Activated T-helper 1 cell treated with Interleukin-2 at 50 U/mL for 16 hours (primary cell): ENCODE measurements at regions not wholly inside any gene's neighbourhood (a gene's known extent, or its start where the extent isn't known, plus 50 kb on each side); places are given as distances from the start of the nearest gene placed in this dataset.

Source experiments
- DNase-seq: peaks from one replicate; pipeline ENCODE4 v3.0.0-alpha.2; 2020; ENCODE audit warnings: low read depth

- no peak for DNase-seq
Measured at GRCh38 chr18:78528411-78529258, 451.0 kb upstream of the SALL3 start.

DNA sequence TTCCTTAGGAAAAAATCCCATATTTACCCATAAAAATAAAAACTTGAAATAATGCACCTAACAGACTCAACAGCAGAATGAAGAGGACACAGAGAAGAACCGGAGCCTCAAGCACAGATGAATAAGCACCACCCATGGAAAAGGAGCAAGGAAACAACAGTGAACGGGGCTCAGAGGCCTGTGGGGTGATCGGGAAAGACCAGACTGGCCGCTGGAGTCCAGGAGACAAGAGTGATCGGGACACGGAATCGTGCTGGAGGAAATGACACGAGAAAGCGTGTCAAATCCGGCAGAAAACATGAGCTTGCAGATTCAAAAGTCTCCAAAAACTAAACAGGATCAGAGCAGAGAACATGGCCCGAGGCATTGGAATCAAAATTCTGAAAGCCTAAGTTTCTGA is 448.0 kb upstream of the SALL3 start:
- no peak for DNase-seq

GRCh38 chr18:78538669-78539440 is 440.8 kb upstream of the SALL3 start:
- DNase-seq, result no peak

DNA sequence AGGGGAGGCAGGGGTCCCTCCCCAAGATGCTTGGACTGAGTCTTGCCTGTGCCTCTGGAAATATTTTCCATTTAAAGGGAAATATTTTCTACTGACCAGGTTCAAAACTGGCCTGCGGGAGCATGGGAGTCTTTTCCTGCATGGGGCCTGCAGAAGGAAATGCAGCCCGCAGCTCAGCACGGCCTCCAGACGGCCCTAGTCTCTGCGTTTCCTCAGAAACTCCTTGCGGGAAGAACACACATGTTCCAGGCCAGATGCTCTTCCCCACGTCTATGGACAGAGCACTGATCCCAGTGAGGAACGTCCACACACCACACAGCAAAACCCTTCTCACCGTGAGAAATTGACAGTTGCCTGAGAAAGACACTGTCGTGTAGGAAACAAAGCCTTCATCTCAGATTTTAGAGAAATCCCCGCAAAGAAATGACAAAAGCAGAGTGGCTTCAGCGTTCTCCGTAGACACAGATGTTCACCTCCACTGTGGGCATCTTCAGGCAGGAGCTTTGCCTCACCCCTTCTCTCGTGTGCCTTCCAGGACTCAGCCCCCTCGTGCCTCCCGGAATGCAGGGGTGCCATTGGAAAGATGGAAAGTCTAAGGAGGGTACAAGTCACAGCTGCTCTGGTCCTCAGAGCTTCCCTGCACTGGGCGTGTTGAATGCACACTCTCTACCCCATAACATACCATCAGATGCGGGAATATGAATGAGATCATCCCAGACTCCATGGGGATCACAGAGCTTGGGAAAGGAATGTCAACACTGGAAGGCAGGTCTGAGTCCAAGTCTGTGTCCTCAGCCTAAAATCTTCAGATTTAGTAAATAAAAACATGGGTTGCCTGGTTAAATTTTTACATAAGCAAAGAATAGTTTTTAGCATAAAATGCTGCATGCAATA is 438.7 kb upstream of the SALL3 start:
- DNase-seq, result no peak

- no peak for DNase-seq
Measured at GRCh38 chr18:78542204-78542603, 437.4 kb upstream of the SALL3 start.

DNA sequence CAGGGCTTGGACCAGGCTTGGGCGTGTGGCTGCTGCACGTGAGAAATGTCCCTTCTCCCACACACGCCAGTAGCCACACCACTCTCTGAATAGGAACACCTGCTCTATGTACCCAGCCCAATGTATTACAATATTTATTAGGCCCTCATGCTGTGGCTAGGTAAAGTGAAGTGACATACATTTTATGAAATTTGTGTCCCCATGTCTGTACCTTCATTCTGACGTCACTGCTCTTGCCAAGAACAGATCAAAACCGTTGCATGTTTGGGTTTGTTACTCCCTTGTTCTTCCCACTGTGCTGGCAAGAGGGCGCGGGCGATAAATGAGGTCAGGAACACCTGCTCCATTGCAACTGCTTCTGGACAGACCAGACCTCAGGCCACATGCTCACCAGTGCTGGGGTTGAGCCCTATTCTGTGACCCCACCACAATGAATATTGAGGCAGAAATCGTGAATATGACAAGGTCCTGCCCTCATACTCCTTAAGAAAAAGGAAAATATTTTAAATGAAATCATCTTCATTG is 436.4 kb upstream of the SALL3 start:
- DNase-seq, result no peak

- no peak for DNase-seq
Measured at GRCh38 chr18:78546281-78546680, 433.3 kb upstream of the SALL3 start.

- DNase-seq, result no peak
Measured at GRCh38 chr18:78547817-78548216, 431.8 kb upstream of the SALL3 start.

- DNase-seq, result no peak
Measured at GRCh38 chr18:78548261-78549058, 431.2 kb upstream of the SALL3 start.

GRCh38 chr18:78549971-78550370 is 429.6 kb upstream of the SALL3 start:
- DNase-seq, result no peak

DNA sequence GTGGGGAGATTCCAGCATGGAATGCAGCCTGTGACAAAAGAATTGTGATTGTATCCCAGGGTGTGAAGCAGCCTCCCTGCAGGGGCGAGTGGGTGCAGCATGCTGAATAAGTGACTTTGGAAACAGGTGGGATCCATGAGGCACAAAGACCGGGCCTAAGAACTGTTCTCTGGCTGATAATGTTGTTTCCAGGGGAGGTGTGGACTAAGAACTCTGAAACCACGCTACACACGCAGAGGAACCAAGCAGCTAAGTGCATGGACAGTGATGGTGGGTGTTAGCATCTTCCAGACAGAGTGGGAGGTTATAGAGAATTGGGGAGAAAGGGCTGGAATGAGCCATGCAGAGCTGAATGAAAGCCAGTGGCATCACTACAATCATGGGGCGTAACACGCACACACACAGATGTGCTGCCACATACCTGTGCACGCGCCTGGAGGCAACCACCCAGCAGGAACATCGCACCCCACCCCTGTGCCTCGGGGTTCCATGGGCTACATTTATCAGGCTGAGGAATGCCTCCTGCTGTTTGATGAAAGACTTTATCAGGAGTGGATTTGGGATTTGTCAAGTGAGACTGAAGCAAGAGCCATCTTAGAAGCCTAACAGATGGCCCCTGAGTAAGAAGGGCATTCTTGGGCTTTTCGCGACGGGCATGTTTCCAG is 424.5 kb upstream of the SALL3 start:
- no peak for DNase-seq

GRCh38 chr18:78557371-78557770 is 422.2 kb upstream of the SALL3 start:
- no peak for DNase-seq

GRCh38 chr18:78558101-78558810 is 421.4 kb upstream of the SALL3 start:
- DNase-seq, result no peak

DNA sequence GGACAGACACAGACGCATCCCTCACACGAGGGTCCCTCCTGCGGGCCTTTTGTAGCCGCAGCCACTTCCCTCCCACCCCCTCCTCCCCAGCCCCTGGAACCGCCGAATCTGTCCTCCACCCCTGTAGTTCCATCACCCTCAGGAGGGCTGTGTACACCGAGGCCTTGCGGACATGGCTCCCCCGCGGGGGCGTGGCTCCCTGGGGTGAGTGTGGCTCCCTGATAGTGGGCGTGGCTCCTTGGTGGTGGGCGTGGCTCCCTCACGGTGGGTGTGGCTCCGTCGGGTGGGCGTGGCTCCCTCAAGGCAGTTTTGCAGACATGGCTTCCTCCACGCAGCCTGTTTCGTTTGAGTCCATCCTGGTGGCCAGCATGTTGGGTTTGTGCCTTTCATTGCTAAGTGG is 420.7 kb upstream of the SALL3 start:
- no peak for DNase-seq

DNA sequence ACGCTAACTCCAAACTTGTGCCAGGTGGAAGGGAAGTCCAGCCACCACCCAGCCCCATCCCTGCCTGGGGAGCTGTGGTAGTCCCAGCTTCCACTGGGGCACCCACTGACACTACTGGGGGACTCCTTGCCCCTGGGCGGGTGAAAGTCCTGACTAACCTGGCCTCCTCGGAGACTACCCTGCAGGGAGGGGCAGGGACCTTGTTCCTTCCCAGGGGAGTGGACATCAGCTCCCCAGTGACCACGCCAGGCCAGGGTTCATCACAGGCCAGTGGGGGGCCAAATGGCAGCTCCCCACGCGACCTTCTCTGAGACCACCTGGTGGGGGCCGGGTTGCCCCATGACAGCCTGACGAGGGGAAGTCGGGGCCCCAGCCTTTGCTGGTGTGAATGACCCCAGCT is 420.0 kb upstream of the SALL3 start:
- DNase-seq, result no peak

GRCh38 chr18:78561757-78562510 is 417.7 kb upstream of the SALL3 start:
- DNase-seq, result no peak

DNA sequence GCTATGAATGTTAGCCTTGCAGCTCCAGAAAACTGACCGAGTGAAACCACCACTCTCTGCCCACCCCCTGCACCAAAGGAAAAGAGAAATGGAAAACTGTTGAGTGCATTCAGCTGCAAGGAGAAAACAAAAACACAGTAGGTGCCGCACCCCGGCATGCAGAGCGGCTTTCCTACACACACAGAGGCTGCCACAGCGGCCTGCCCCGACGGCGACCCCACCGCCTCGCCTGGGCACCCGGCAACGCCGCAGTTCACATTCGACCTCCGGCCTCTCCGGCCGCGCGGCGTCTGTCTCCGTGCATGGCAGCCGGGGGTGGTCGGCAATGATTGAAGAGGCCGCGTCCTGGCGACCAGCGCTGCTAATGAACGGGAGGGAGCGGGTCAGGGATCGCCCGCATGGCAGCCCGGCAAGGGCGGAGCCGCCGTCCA is 417.1 kb upstream of the SALL3 start:
- no peak for DNase-seq

DNA sequence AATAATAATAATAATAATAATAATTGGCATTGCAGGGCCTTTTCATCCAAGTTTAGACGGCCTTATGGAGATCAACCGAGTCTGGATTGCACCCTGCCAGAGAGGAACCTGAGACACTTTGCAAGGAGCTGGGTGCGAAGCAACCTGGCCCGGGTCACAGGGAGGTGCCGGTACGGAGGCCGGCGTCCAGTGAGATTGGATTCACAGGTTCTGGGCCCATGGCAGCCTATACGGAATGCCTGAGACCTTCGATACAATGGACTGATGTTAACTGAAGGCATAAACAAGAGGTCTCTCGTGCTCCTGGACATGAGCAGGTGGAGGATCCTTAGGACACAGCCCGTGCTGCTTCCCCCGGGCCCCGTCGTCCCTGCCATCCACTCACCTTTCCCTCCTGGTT is 416.5 kb upstream of the SALL3 start:
- DNase-seq, result no peak

DNA sequence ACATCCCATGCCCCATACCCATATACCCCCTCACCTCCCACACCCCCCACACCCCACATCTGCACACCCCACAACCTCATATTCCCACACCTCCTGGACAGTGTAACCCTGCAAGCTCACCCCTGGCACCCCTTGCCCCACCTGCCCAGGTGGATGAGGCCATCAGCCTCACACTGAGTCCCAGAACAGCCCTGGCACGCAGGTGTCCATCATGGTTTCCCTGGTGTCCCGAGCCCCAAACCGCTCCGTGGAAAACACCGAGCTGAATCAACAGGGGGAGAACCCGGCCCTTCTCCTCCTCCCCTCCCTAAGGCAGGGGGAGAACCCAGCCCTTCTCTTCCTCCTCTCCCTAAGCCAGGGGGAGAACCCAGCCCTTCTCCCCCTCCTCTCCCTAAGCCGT is 415.6 kb upstream of the SALL3 start:
- no peak for DNase-seq
